ENCODE measurements at regions not wholly inside any gene's neighbourhood (a gene's known extent, or its start where the extent isn't known, plus 50 kb on each side); places are given as distances from the start of the nearest gene placed in this dataset.

GRCh38 chr20:11364736-11365135 lies 553.0 kb upstream of the BTBD3 start:
- H3K4me3 Mint-ChIP-seq (ENCODE audit: low read depth, unreplicated experiment), result no peak overlapping the region
- H3K4me1 Mint-ChIP-seq (ENCODE audit: low read depth, unreplicated experiment), result peaks cover 15% of the 10 kb centered on the region
- peaks cover 3% of the 10 kb centered on the region for H3K9me3 Mint-ChIP-seq (ENCODE audit: low read depth, unreplicated experiment)
- BruUV-seq (replicated peaks), result no TSS peak
- intact Hi-C loops (cut with micrococcal nuclease; ENCODE audit: unreplicated experiment), result no loop called here
- no peak for DNase-seq
- CTCF ChIA-PET, result no interaction called here
- no peaks in the 10 kb centered on the region for H3K36me3 Mint-ChIP-seq (ENCODE audit: insufficient read depth, unreplicated experiment)
- H3K27ac Mint-ChIP-seq (ENCODE audit: unreplicated experiment), result no peak overlapping the region
- no peaks in the 10 kb centered on the region for H3K27me3 Mint-ChIP-seq (ENCODE audit: unreplicated experiment)
- no peak for TF ChIP-seq CTCF (IDR thresholded peaks at IDR 0.05; ENCODE audit: unreplicated experiment)

DNA sequence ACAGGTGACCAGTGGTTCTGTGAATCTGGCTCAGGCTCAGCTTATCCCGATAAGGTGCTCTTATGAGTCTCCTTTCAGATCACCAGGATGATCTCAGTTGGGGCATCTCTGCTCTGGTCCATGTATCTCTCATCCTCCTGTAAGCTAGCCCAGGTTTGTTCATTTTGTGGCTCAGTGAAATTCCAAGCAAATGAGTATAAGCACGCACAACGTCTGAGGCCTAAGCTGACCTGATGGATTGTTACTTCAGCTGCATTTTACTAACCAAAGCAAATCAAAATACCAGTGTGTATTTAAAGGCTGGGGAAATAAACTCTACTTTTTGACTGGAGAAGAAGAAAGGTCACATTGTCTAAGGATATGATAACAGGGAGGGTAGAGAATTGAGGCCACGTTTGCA lies 551.0 kb upstream of the BTBD3 start:
- TF ChIP-seq CTCF (IDR thresholded peaks at IDR 0.05; ENCODE audit: unreplicated experiment), result no peak
- Mint-ChIP-seq H3K9me3 (ENCODE audit: low read depth, unreplicated experiment) (peaks cover under 1% of the 10 kb centered on the region), H3K36me3 (ENCODE audit: insufficient read depth, unreplicated experiment) (no peaks in the 10 kb centered on the region), H3K4me1 (ENCODE audit: low read depth, unreplicated experiment) (peaks cover 15% of the 10 kb centered on the region), H3K27me3 (ENCODE audit: unreplicated experiment) (no peaks in the 10 kb centered on the region), H3K27ac (ENCODE audit: unreplicated experiment) (no peak overlapping the region), H3K4me3 (ENCODE audit: low read depth, unreplicated experiment) (no peak overlapping the region)
- DNase-seq, result no peak
- intact Hi-C loops (cut with micrococcal nuclease; ENCODE audit: unreplicated experiment), result no loop called here
- BruUV-seq (replicated peaks), result no TSS peak
- CTCF ChIA-PET, result no interaction called here

GRCh38 chr20:11368499-11368898 lies 549.2 kb upstream of the BTBD3 start:
- Mint-ChIP-seq H3K27me3 (ENCODE audit: unreplicated experiment) (no peaks in the 10 kb centered on the region), H3K27ac (ENCODE audit: unreplicated experiment) (no peak overlapping the region), H3K36me3 (ENCODE audit: insufficient read depth, unreplicated experiment) (no peaks in the 10 kb centered on the region), H3K9me3 (ENCODE audit: low read depth, unreplicated experiment) (no peaks in the 10 kb centered on the region), H3K4me3 (ENCODE audit: low read depth, unreplicated experiment) (no peak overlapping the region), H3K4me1 (ENCODE audit: low read depth, unreplicated experiment) (peaks cover 8% of the 10 kb centered on the region)
- TF ChIP-seq CTCF (IDR thresholded peaks at IDR 0.05; ENCODE audit: unreplicated experiment), result no peak
- BruUV-seq (replicated peaks), result no TSS peak
- intact Hi-C loops (cut with micrococcal nuclease; ENCODE audit: unreplicated experiment), result no loop called here
- no peak for DNase-seq
- CTCF ChIA-PET, result no interaction called here

GRCh38 chr20:11368965-11369711 lies 548.6 kb upstream of the BTBD3 start:
- no TSS peak for BruUV-seq (replicated peaks)
- H3K36me3 Mint-ChIP-seq (ENCODE audit: insufficient read depth, unreplicated experiment), result no peaks in the 10 kb centered on the region
- CTCF ChIA-PET, result no interaction called here
- H3K27me3 Mint-ChIP-seq (ENCODE audit: unreplicated experiment), result no peaks in the 10 kb centered on the region
- peaks cover 2% of the 10 kb centered on the region for H3K4me1 Mint-ChIP-seq (ENCODE audit: low read depth, unreplicated experiment)
- TF ChIP-seq CTCF (IDR thresholded peaks at IDR 0.05; ENCODE audit: unreplicated experiment), result no peak
- no peak overlapping the region for H3K27ac Mint-ChIP-seq (ENCODE audit: unreplicated experiment)
- no peak overlapping the region for H3K4me3 Mint-ChIP-seq (ENCODE audit: low read depth, unreplicated experiment)
- H3K9me3 Mint-ChIP-seq (ENCODE audit: low read depth, unreplicated experiment), result no peaks in the 10 kb centered on the region
- intact Hi-C loops (cut with micrococcal nuclease; ENCODE audit: unreplicated experiment), result no loop called here
- no peak for DNase-seq

Measured in Calu3 (cell line).